ENCODE measurements at regions not wholly inside any gene's neighbourhood (a gene's known extent, or its start where the extent isn't known, plus 50 kb on each side); places are given as distances from the start of the nearest gene placed in this dataset.
A peak's percentile ranks its signal among the peaks of the same experiment; 100 is the strongest.

- Histone ChIP-seq H3K9me3 (ENCODE audit: low read depth) (no peaks in the 10 kb centered on the region), H3K79me2 (ENCODE audit: low read depth) (no peaks in the 10 kb centered on the region), H3K4me2 (no peak overlapping the region), H4K20me1 (ENCODE audit: low read depth) (peaks cover 12% of the 10 kb centered on the region), H3K4me3 (no peak overlapping the region), H3K27ac (no peak overlapping the region), H3K36me3 (no peaks in the 10 kb centered on the region), H2AFZ (replicated peaks) (no peak overlapping the region), H3K27me3 (no peaks in the 10 kb centered on the region), H3K9ac (no peak overlapping the region), H3F3A (ENCODE audit: low read depth) (peaks cover 7% of the 10 kb centered on the region), H3K4me1 (peaks cover 46% of the 10 kb centered on the region)
- TF ChIP-seq EZH2 (IDR thresholded peaks at IDR 0.05) (no peak), EZH2phosphoT487 (IDR thresholded peaks at IDR 0.05) (no peak), CTCF (IDR thresholded peaks at IDR 0.05) (no peak)
- no peak for DNase-seq (ENCODE audit: low spot score)
- H3K9me3 Mint-ChIP-seq, result no peaks in the 10 kb centered on the region
- H3K27ac Mint-ChIP-seq, result peak overlapping the region; percentile 91
- H3K4me3 Mint-ChIP-seq, result no peak overlapping the region
- peaks cover 7% of the 10 kb centered on the region for H3K27me3 Mint-ChIP-seq (ENCODE audit: insufficient read depth, low read depth)
- peaks cover 52% of the 10 kb centered on the region for H3K4me1 Mint-ChIP-seq
- no peaks in the 10 kb centered on the region for H3K36me3 Mint-ChIP-seq
Measured at GRCh38 chr11:70501933-70502540, 103.7 kb downstream of the CTTN start.

- Histone ChIP-seq H3K36me3 (no peaks in the 10 kb centered on the region), H4K20me1 (ENCODE audit: low read depth) (peaks cover 12% of the 10 kb centered on the region), H3K27me3 (no peaks in the 10 kb centered on the region), H3K27ac (no peak overlapping the region), H3K9me3 (ENCODE audit: low read depth) (no peaks in the 10 kb centered on the region), H3K9ac (no peak overlapping the region), H3F3A (ENCODE audit: low read depth) (no peaks in the 10 kb centered on the region), H2AFZ (replicated peaks) (no peak overlapping the region), H3K4me3 (no peak overlapping the region), H3K4me2 (peak overlapping the region; percentile 31), H3K4me1 (peaks cover 37% of the 10 kb centered on the region), H3K79me2 (ENCODE audit: low read depth) (no peaks in the 10 kb centered on the region)
- H3K4me3 Mint-ChIP-seq, result no peak overlapping the region
- no peaks in the 10 kb centered on the region for H3K36me3 Mint-ChIP-seq
- no peak for TF ChIP-seq EZH2 (IDR thresholded peaks at IDR 0.05)
- TF ChIP-seq CTCF (IDR thresholded peaks at IDR 0.05), result no peak
- TF ChIP-seq EZH2phosphoT487 (IDR thresholded peaks at IDR 0.05), result no peak
- peaks cover 52% of the 10 kb centered on the region for H3K4me1 Mint-ChIP-seq
- DNase-seq (ENCODE audit: low spot score), result peak; percentile 54
- H3K27ac Mint-ChIP-seq, result peak overlapping the region; percentile 29
- H3K27me3 Mint-ChIP-seq (ENCODE audit: insufficient read depth, low read depth), result peaks cover 7% of the 10 kb centered on the region
- no peaks in the 10 kb centered on the region for H3K9me3 Mint-ChIP-seq
Measured at GRCh38 chr11:70502677-70503467, 104.5 kb downstream of the CTTN start.

- Mint-ChIP-seq H3K27me3 (ENCODE audit: insufficient read depth, low read depth) (peaks cover 7% of the 10 kb centered on the region), H3K9me3 (no peaks in the 10 kb centered on the region), H3K4me1 (peaks cover 54% of the 10 kb centered on the region), H3K27ac (peak overlapping the region; percentile 19), H3K36me3 (no peaks in the 10 kb centered on the region), H3K4me3 (no peak overlapping the region)
- no peak overlapping the region for H3K4me3 ChIP-seq
- no peaks in the 10 kb centered on the region for H3K79me2 ChIP-seq (ENCODE audit: low read depth)
- no peak for DNase-seq (ENCODE audit: low spot score)
- no peak overlapping the region for H2AFZ ChIP-seq (replicated peaks)
- H3K4me1 ChIP-seq, result peaks cover 34% of the 10 kb centered on the region
- peak overlapping the region; percentile 31 for H3K4me2 ChIP-seq
- no peaks in the 10 kb centered on the region for H3F3A ChIP-seq (ENCODE audit: low read depth)
- H3K36me3 ChIP-seq, result no peaks in the 10 kb centered on the region
- TF ChIP-seq CTCF (IDR thresholded peaks at IDR 0.05), result peak; percentile 7
- TF ChIP-seq EZH2phosphoT487 (IDR thresholded peaks at IDR 0.05), result no peak
- H3K27me3 ChIP-seq, result no peaks in the 10 kb centered on the region
- no peak overlapping the region for H3K9ac ChIP-seq
- no peaks in the 10 kb centered on the region for H3K9me3 ChIP-seq (ENCODE audit: low read depth)
- no peak overlapping the region for H3K27ac ChIP-seq
- peaks cover 12% of the 10 kb centered on the region for H4K20me1 ChIP-seq (ENCODE audit: low read depth)
Measured at GRCh38 chr11:70503468-70504221, 105.3 kb downstream of the CTTN start.

Data from neural progenitor cell (in vitro differentiated cells).